Keratinocyte (primary cell): ENCODE measurements at regions not wholly inside any gene's neighbourhood (a gene's known extent, or its start where the extent isn't known, plus 50 kb on each side); places are given as distances from the start of the nearest gene placed in this dataset.

Source experiments
- EZH2 ChIP-seq: IDR thresholded peaks from one replicate; pipeline ENCODE4 v1.6.1; 2012; ENCODE audit warnings: inconsistent platforms, mild to moderate bottlenecking, low read length, moderate library complexity
- TF ChIP-seq, protein P1 (sequence below), 3 experiments: IDR thresholded peaks in 1 of 3; conservative IDR thresholded peaks in 1 of 3; optimal IDR thresholded peaks in 1 of 3; 2 replicates in 2 of 3; 3 replicates in 1 of 3; pipeline versions ENCODE3 to v1.5.1; 2011; ENCODE audit warnings: low read length in 3 of 3, mild to moderate bottlenecking in 3 of 3, moderate library complexity in 2 of 3, control low read depth in 1 of 3, inconsistent platforms in 1 of 3; ENCODE audit not compliant: insufficient read depth in 2 of 3; ENCODE audit errors: extremely low read depth in 1 of 3

- TF ChIP-seq, protein P1, sequence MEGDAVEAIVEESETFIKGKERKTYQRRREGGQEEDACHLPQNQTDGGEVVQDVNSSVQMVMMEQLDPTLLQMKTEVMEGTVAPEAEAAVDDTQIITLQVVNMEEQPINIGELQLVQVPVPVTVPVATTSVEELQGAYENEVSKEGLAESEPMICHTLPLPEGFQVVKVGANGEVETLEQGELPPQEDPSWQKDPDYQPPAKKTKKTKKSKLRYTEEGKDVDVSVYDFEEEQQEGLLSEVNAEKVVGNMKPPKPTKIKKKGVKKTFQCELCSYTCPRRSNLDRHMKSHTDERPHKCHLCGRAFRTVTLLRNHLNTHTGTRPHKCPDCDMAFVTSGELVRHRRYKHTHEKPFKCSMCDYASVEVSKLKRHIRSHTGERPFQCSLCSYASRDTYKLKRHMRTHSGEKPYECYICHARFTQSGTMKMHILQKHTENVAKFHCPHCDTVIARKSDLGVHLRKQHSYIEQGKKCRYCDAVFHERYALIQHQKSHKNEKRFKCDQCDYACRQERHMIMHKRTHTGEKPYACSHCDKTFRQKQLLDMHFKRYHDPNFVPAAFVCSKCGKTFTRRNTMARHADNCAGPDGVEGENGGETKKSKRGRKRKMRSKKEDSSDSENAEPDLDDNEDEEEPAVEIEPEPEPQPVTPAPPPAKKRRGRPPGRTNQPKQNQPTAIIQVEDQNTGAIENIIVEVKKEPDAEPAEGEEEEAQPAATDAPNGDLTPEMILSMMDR (optimal IDR thresholded peaks at IDR 0.05 in 1 of 3, IDR thresholded peaks at IDR 0.05 in 1 of 3, conservative IDR thresholded peaks at IDR 0.05 in 1 of 3; ENCODE audit: extremely low read depth in 1 of 3, insufficient read depth in 2 of 3, low read length in 3 of 3) = no peak
- TF ChIP-seq EZH2 = no peak
These were observed 334.1 kb upstream of the B3GALT2 start for GRCh38 chr1:193520472-193520871.
